ENCODE measurements at regions not wholly inside any gene's neighbourhood (a gene's known extent, or its start where the extent isn't known, plus 50 kb on each side); places are given as distances from the start of the nearest gene placed in this dataset.

GRCh38 chr6:169935861-169936260 is 184.4 kb downstream of the ERMARD start:
- TF ChIP-seq CTCF (conservative IDR thresholded peaks at IDR 0.05; ENCODE audit: low read depth in 2 of 2) (no peak), EZH2phosphoT487 (IDR thresholded peaks at IDR 0.05; ENCODE audit: unreplicated experiment) (no peak), JUNB (IDR thresholded peaks at IDR 0.05; ENCODE audit: unreplicated experiment) (no peak), ZNF114 (CRISPR knock-in tag; IDR thresholded peaks at IDR 0.05) (no peak), POLR2AphosphoS5 (IDR thresholded peaks at IDR 0.05; ENCODE audit: low read depth) (no peak), ETS1 (IDR thresholded peaks at IDR 0.05) (no peak)

Data from GM23338 (cell line).